ENCODE measurements at regions not wholly inside any gene's neighbourhood (a gene's known extent, or its start where the extent isn't known, plus 50 kb on each side); places are given as distances from the start of the nearest gene placed in this dataset.

DNA sequence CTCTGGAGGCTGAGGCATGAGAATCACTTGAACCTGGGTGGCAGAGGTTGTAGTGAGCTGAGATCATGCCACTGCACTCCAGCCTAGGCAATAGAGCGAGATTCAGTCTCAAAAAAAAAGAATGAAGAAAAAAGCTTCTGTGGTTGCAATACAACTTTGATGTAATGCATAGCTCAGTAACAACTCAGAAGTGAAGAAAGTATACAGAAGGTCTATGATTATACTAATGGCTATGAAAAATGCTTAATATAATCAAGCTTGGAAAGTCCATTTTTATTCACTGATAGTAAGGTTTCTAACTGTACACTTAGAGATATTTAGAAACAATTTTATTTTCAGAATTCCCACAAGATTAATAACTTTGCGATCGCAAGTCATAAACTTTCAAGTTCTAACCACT, 88.2 kb upstream of the FRMD6 start:
- Histone ChIP-seq H3K4me2 (ENCODE audit: low read length) (no peak overlapping the region), H2BK120ac (ENCODE audit: low read depth, low read length) (no peak overlapping the region), H4K5ac (ENCODE audit: low read length) (no peak overlapping the region), H2AK5ac (ENCODE audit: low read length) (no peak overlapping the region), H3K56ac (ENCODE audit: low read length) (no peak overlapping the region), H2BK15ac (replicated peaks; ENCODE audit: low read depth) (no peak overlapping the region), H3K4me3 (ENCODE audit: low read length) (no peak overlapping the region), H3K79me2 (ENCODE audit: control insufficient read depth, insufficient read depth, low read length) (no peaks in the 10 kb centered on the region), H2BK5ac (ENCODE audit: low read length) (no peak overlapping the region), H3K18ac (ENCODE audit: low read length) (no peak overlapping the region), H3K36me3 (ENCODE audit: control insufficient read depth, insufficient read depth, low read length) (no peaks in the 10 kb centered on the region), H3K23ac (ENCODE audit: low read length) (no peak overlapping the region), H3K4me1 (ENCODE audit: control insufficient read depth, low read depth, low read length) (peaks cover 2% of the 10 kb centered on the region), H3K9ac (ENCODE audit: low read length) (no peak overlapping the region), H3K27ac (ENCODE audit: low read depth, low read length) (no peak overlapping the region), H4K8ac (ENCODE audit: low read depth, low read length) (no peak overlapping the region), H3K79me1 (ENCODE audit: low read length) (no peaks in the 10 kb centered on the region), H3K27me3 (ENCODE audit: insufficient read depth, low read length, poor library complexity) (no peaks in the 10 kb centered on the region), H3K4ac (ENCODE audit: low read depth, low read length) (no peak overlapping the region)
- DNase-seq, result no peak
- WGBS (ENCODE audit: extremely low coverage, insufficient coverage, low lambda C conversion rate), result no CpG with 5 or more reads among the region's 3 CpGs

DNA sequence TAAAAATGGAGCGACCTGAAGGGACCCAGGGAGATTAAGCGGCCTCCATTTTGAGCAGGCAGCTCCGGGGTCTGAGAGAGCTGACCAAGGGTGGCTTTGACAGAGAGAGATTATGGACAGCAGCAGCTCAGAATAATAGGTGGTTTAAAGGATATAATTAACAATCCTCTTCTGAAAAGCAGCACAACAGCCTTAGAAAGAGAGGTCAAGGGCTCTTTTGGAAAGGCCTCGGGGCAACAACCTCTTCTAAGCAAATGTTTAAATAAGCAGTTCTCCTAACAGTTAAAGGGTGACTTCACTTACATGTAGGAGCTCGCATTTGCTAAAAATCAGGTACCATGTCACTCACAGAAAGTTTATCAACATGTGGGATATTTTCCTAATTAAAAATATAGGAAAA, 87.2 kb upstream of the FRMD6 start:
- Histone ChIP-seq H3K9ac (ENCODE audit: low read length) (no peak overlapping the region), H3K4ac (ENCODE audit: low read depth, low read length) (peak overlapping the region; percentile 52), H4K8ac (ENCODE audit: low read depth, low read length) (no peak overlapping the region), H3K18ac (ENCODE audit: low read length) (peak overlapping the region; percentile 46), H3K27me3 (ENCODE audit: insufficient read depth, low read length, poor library complexity) (no peaks in the 10 kb centered on the region), H3K79me1 (ENCODE audit: low read length) (no peaks in the 10 kb centered on the region), H3K4me1 (ENCODE audit: control insufficient read depth, low read depth, low read length) (peaks cover 2% of the 10 kb centered on the region), H2BK15ac (replicated peaks; ENCODE audit: low read depth) (no peak overlapping the region), H4K5ac (ENCODE audit: low read length) (no peak overlapping the region), H3K4me3 (ENCODE audit: low read length) (no peak overlapping the region), H2BK120ac (ENCODE audit: low read depth, low read length) (peak overlapping the region; percentile 56), H3K79me2 (ENCODE audit: control insufficient read depth, insufficient read depth, low read length) (no peaks in the 10 kb centered on the region), H2AK5ac (ENCODE audit: low read length) (no peak overlapping the region), H3K23ac (ENCODE audit: low read length) (no peak overlapping the region), H3K27ac (ENCODE audit: low read depth, low read length) (no peak overlapping the region), H3K56ac (ENCODE audit: low read length) (no peak overlapping the region), H3K4me2 (ENCODE audit: low read length) (no peak overlapping the region), H3K36me3 (ENCODE audit: control insufficient read depth, insufficient read depth, low read length) (no peaks in the 10 kb centered on the region), H2BK5ac (ENCODE audit: low read length) (no peak overlapping the region)
- no peak for DNase-seq
- WGBS (ENCODE audit: extremely low coverage, insufficient coverage, low lambda C conversion rate), result no CpG with 5 or more reads among the region's 5 CpGs

DNA sequence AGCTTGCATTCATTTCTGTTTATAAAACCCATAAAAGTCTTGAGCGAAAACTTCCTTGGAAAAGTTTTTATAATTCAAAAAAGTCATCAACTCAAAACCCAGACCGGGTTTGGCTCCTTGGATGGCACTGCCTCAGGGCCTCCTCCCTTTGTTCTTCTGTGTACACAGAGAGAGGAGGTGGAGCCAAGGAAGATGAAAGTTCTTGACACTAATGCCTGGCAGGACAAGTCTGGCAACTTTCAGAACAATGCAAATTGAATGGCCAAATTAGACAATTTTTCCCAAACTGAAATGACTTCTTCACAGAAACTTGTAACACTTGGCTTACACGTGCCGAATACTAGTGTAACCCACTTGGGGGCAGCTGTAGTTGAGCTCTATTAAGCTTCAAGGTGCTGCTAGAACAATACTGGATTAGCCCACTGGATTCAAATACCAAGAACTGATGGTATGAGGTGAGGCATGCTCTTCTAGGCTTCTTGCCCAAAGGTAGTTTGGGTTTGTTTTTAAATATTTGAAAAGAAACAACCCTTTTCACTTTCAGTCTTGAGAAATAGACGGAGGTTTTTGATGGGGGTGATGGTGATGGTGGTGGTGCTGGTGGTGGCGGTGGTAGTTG, 86.6 kb upstream of the FRMD6 start:
- H3K79me2 ChIP-seq (ENCODE audit: control insufficient read depth, insufficient read depth, low read length), result no peaks in the 10 kb centered on the region
- H3K27ac ChIP-seq (ENCODE audit: low read depth, low read length), result no peak overlapping the region
- H3K18ac ChIP-seq (ENCODE audit: low read length), result no peak overlapping the region
- no peak overlapping the region for H3K4me2 ChIP-seq (ENCODE audit: low read length)
- H2BK15ac ChIP-seq (replicated peaks; ENCODE audit: low read depth), result no peak overlapping the region
- H3K23ac ChIP-seq (ENCODE audit: low read length), result no peak overlapping the region
- H4K5ac ChIP-seq (ENCODE audit: low read length), result no peak overlapping the region
- DNase-seq, result no peak
- no peak overlapping the region for H3K4me3 ChIP-seq (ENCODE audit: low read length)
- no CpG with 5 or more reads among the region's 6 CpGs for WGBS (ENCODE audit: extremely low coverage, insufficient coverage, low lambda C conversion rate)
- H2AK5ac ChIP-seq (ENCODE audit: low read length), result no peak overlapping the region
- peaks cover 2% of the 10 kb centered on the region for H3K4me1 ChIP-seq (ENCODE audit: control insufficient read depth, low read depth, low read length)
- no peak overlapping the region for H2BK120ac ChIP-seq (ENCODE audit: low read depth, low read length)
- no peaks in the 10 kb centered on the region for H3K27me3 ChIP-seq (ENCODE audit: insufficient read depth, low read length, poor library complexity)
- H3K36me3 ChIP-seq (ENCODE audit: control insufficient read depth, insufficient read depth, low read length), result no peaks in the 10 kb centered on the region
- no peak overlapping the region for H3K56ac ChIP-seq (ENCODE audit: low read length)
- no peaks in the 10 kb centered on the region for H3K79me1 ChIP-seq (ENCODE audit: low read length)
- H4K8ac ChIP-seq (ENCODE audit: low read depth, low read length), result no peak overlapping the region
- H2BK5ac ChIP-seq (ENCODE audit: low read length), result no peak overlapping the region
- no peak overlapping the region for H3K4ac ChIP-seq (ENCODE audit: low read depth, low read length)
- H3K9ac ChIP-seq (ENCODE audit: low read length), result no peak overlapping the region

DNA sequence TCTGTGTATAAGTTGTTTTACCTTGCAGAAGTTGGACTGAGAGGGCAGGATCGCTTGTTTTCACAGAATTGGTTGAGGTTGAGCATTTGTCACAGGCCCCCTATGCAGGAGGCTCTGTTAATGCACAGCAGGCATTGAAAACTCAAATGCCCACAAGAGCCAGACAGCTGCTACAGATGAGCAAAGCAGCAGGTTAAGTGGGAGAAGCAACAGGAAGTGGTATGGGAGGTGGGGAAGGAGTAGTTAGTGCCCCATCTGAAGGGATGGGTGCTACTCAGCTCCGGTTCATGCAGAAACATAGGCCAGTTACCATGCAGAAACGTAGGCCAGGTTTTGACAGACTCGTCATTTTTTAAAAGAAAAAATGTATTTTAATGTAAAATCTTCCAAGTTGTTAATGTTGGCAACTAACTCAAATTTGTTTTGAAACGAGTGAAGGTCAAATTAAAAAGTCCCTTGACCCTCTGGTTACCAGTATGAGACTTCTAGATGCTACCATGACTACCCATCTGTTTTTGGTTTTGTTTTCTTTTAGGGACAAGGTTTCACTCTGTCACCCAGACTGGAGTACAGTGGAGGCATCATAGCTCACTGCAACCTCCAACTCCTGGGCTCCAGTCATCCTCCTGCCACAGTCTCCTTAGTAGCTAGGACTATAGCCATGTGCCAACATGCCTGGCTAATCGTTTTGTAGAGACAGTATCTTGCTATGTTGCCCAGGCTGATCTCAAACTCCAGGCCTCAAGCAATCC, 84.7 kb upstream of the FRMD6 start:
- no peaks in the 10 kb centered on the region for H3K79me1 ChIP-seq (ENCODE audit: low read length)
- H3K18ac ChIP-seq (ENCODE audit: low read length), result no peak overlapping the region
- no peaks in the 10 kb centered on the region for H3K79me2 ChIP-seq (ENCODE audit: control insufficient read depth, insufficient read depth, low read length)
- H3K27ac ChIP-seq (ENCODE audit: low read depth, low read length), result no peak overlapping the region
- H3K56ac ChIP-seq (ENCODE audit: low read length), result no peak overlapping the region
- H2BK5ac ChIP-seq (ENCODE audit: low read length), result no peak overlapping the region
- H3K4me3 ChIP-seq (ENCODE audit: low read length), result no peak overlapping the region
- H3K23ac ChIP-seq (ENCODE audit: low read length), result no peak overlapping the region
- peaks cover 2% of the 10 kb centered on the region for H3K4me1 ChIP-seq (ENCODE audit: control insufficient read depth, low read depth, low read length)
- H3K27me3 ChIP-seq (ENCODE audit: insufficient read depth, low read length, poor library complexity), result no peaks in the 10 kb centered on the region
- no peak overlapping the region for H4K5ac ChIP-seq (ENCODE audit: low read length)
- no peak overlapping the region for H2BK15ac ChIP-seq (replicated peaks; ENCODE audit: low read depth)
- H3K4me2 ChIP-seq (ENCODE audit: low read length), result no peak overlapping the region
- H3K36me3 ChIP-seq (ENCODE audit: control insufficient read depth, insufficient read depth, low read length), result no peaks in the 10 kb centered on the region
- H2AK5ac ChIP-seq (ENCODE audit: low read length), result no peak overlapping the region
- H3K9ac ChIP-seq (ENCODE audit: low read length), result no peak overlapping the region
- no peak overlapping the region for H3K4ac ChIP-seq (ENCODE audit: low read depth, low read length)
- no peak overlapping the region for H2BK120ac ChIP-seq (ENCODE audit: low read depth, low read length)
- H4K8ac ChIP-seq (ENCODE audit: low read depth, low read length), result no peak overlapping the region
- WGBS (ENCODE audit: extremely low coverage, insufficient coverage, low lambda C conversion rate), result no CpG with 5 or more reads among the region's 6 CpGs
- DNase-seq, result no peak

DNA sequence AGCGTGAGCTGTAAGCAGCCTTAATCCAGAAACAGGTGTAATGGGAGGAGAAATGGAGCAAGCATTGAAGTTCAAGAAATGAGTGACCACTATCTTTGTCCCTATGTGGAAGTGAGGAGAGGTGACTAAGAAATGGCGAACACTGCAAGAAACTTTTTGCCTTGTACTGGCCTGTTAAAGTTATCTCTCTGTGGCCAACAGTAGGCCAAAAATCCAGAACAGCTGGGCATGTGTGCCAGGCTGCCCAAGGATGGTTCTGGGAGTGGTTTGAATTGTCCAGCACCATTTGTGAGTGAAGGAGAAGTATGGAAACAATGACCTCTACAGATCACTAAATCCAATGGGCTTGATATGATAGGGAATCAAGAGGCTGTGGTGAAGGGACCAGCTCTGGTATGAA, 83.3 kb upstream of the FRMD6 start:
- no peak overlapping the region for H3K18ac ChIP-seq (ENCODE audit: low read length)
- H2BK15ac ChIP-seq (replicated peaks; ENCODE audit: low read depth), result no peak overlapping the region
- no CpG with 5 or more reads among the region's 2 CpGs for WGBS (ENCODE audit: extremely low coverage, insufficient coverage, low lambda C conversion rate)
- no peak overlapping the region for H3K27ac ChIP-seq (ENCODE audit: low read depth, low read length)
- H3K27me3 ChIP-seq (ENCODE audit: insufficient read depth, low read length, poor library complexity), result no peaks in the 10 kb centered on the region
- no peak overlapping the region for H4K5ac ChIP-seq (ENCODE audit: low read length)
- H3K4me3 ChIP-seq (ENCODE audit: low read length), result no peak overlapping the region
- H3K79me1 ChIP-seq (ENCODE audit: low read length), result no peaks in the 10 kb centered on the region
- no peak for DNase-seq
- no peak overlapping the region for H2BK5ac ChIP-seq (ENCODE audit: low read length)
- no peak overlapping the region for H3K9ac ChIP-seq (ENCODE audit: low read length)
- H2AK5ac ChIP-seq (ENCODE audit: low read length), result no peak overlapping the region
- no peak overlapping the region for H3K4ac ChIP-seq (ENCODE audit: low read depth, low read length)
- H3K4me1 ChIP-seq (ENCODE audit: control insufficient read depth, low read depth, low read length), result peaks cover 2% of the 10 kb centered on the region
- no peak overlapping the region for H2BK120ac ChIP-seq (ENCODE audit: low read depth, low read length)
- H3K79me2 ChIP-seq (ENCODE audit: control insufficient read depth, insufficient read depth, low read length), result no peaks in the 10 kb centered on the region
- H3K23ac ChIP-seq (ENCODE audit: low read length), result no peak overlapping the region
- no peaks in the 10 kb centered on the region for H3K36me3 ChIP-seq (ENCODE audit: control insufficient read depth, insufficient read depth, low read length)
- no peak overlapping the region for H3K4me2 ChIP-seq (ENCODE audit: low read length)
- H4K8ac ChIP-seq (ENCODE audit: low read depth, low read length), result no peak overlapping the region
- H3K56ac ChIP-seq (ENCODE audit: low read length), result no peak overlapping the region

DNA sequence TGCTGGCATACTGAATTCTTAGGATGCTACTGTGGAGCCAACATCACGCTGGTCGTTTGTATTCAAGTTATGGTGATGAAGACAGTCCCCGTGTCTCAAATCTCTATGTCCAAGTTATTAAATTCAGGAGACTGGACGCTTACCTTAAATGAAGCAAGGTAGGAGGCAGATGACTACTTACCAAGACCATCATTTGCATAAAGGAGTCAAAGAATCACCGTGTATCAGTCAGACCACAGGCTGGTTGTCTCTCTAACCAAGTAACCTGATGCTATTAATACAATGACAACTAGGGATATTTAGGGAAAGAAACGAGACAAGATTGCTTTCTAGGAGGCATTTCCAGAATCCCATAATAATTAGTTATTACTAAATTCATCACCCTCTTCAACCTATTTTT, 78.1 kb upstream of the FRMD6 start:
- H3K9ac ChIP-seq (ENCODE audit: low read length), result no peak overlapping the region
- H3K27me3 ChIP-seq (ENCODE audit: insufficient read depth, low read length, poor library complexity), result peaks cover 1% of the 10 kb centered on the region
- H3K56ac ChIP-seq (ENCODE audit: low read length), result no peak overlapping the region
- H3K79me2 ChIP-seq (ENCODE audit: control insufficient read depth, insufficient read depth, low read length), result no peaks in the 10 kb centered on the region
- H4K5ac ChIP-seq (ENCODE audit: low read length), result no peak overlapping the region
- H3K4me3 ChIP-seq (ENCODE audit: low read length), result no peak overlapping the region
- H2BK15ac ChIP-seq (replicated peaks; ENCODE audit: low read depth), result no peak overlapping the region
- H3K27ac ChIP-seq (ENCODE audit: low read depth, low read length), result no peak overlapping the region
- no peak overlapping the region for H2AK5ac ChIP-seq (ENCODE audit: low read length)
- no CpG with 5 or more reads among the region's 6 CpGs for WGBS (ENCODE audit: extremely low coverage, insufficient coverage, low lambda C conversion rate)
- H2BK120ac ChIP-seq (ENCODE audit: low read depth, low read length), result no peak overlapping the region
- no peaks in the 10 kb centered on the region for H3K36me3 ChIP-seq (ENCODE audit: control insufficient read depth, insufficient read depth, low read length)
- no peaks in the 10 kb centered on the region for H3K4me1 ChIP-seq (ENCODE audit: control insufficient read depth, low read depth, low read length)
- H4K8ac ChIP-seq (ENCODE audit: low read depth, low read length), result no peak overlapping the region
- no peak overlapping the region for H3K18ac ChIP-seq (ENCODE audit: low read length)
- H2BK5ac ChIP-seq (ENCODE audit: low read length), result no peak overlapping the region
- no peaks in the 10 kb centered on the region for H3K79me1 ChIP-seq (ENCODE audit: low read length)
- H3K4me2 ChIP-seq (ENCODE audit: low read length), result no peak overlapping the region
- H3K4ac ChIP-seq (ENCODE audit: low read depth, low read length), result no peak overlapping the region
- DNase-seq, result no peak
- no peak overlapping the region for H3K23ac ChIP-seq (ENCODE audit: low read length)
